ENCODE measurements at regions not wholly inside any gene's neighbourhood (a gene's known extent, or its start where the extent isn't known, plus 50 kb on each side); places are given as distances from the start of the nearest gene placed in this dataset.

DNA sequence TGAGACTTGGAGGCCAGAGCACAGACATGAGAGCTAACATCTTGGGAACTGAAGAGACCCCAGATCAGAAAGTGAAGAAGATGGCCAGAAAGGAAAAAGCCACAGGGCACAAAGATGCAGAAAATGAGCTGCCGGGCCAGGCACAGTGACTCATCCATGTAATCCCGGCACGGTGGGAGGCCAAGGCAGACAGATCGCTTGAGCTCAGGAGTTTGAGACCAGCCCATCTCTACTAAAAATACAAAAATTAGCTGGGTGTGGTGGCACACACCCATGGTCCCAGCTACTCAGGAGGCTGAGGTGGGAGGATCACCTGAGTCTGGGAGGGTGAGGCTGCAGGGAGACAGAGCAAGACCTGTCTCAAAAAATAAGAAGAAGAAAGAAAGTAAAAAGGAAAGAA lies 81.4 kb upstream of the MGMT start:
- H3K27ac Mint-ChIP-seq = no peak overlapping the region
- H3K27me3 Mint-ChIP-seq (ENCODE audit: low read depth, poor library complexity) = peaks cover 6% of the 10 kb centered on the region
- DNase-seq = no peak
- H3K36me3 Mint-ChIP-seq (ENCODE audit: low read depth) = no peaks in the 10 kb centered on the region
- H3K4me1 Mint-ChIP-seq = no peaks in the 10 kb centered on the region
- no peak overlapping the region for H3K4me3 Mint-ChIP-seq
- TF ChIP-seq, protein P1, sequence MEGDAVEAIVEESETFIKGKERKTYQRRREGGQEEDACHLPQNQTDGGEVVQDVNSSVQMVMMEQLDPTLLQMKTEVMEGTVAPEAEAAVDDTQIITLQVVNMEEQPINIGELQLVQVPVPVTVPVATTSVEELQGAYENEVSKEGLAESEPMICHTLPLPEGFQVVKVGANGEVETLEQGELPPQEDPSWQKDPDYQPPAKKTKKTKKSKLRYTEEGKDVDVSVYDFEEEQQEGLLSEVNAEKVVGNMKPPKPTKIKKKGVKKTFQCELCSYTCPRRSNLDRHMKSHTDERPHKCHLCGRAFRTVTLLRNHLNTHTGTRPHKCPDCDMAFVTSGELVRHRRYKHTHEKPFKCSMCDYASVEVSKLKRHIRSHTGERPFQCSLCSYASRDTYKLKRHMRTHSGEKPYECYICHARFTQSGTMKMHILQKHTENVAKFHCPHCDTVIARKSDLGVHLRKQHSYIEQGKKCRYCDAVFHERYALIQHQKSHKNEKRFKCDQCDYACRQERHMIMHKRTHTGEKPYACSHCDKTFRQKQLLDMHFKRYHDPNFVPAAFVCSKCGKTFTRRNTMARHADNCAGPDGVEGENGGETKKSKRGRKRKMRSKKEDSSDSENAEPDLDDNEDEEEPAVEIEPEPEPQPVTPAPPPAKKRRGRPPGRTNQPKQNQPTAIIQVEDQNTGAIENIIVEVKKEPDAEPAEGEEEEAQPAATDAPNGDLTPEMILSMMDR (IDR thresholded peaks at IDR 0.05) = no peak
- H3K9me3 Mint-ChIP-seq = no peaks in the 10 kb centered on the region

DNA sequence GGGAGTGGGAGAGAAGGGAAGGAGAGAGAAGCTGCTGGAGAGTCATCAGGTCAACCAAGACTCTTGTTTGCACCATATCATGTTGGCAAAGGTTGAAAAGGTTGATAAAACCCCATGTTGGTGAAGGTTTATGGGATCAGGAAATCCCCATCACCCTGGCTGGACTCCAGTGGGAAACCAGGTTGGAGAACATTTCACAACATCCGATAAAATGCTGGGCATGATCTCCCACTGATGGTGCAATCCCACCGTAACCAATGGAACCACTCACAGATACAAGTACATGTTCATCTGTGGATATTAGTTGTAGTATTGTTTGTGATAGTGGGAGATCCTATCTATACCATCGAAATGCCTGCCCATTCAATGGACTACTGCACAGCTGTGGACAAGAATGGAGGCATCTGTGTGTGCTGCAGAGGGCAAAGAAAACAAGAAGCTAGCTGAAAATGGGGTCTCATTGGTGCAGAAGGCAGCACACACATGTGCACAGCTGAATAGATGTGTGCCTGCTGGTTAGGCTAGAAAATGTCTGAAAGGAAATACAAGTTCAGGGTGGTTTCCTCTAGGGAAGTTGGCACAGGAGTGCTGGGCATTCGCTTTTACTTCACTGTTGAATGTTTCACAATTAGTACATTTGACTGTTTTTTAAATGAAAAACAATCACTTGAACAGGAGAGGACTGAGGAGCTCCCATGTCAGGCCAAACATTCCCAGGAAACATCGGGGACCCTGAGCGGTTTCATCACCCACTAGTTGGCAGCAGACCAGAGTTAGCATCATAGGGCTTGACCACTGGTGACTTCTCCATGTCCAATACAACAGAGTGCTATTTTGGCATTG lies 80.4 kb upstream of the MGMT start:
- no peaks in the 10 kb centered on the region for H3K9me3 Mint-ChIP-seq
- no peaks in the 10 kb centered on the region for H3K36me3 Mint-ChIP-seq (ENCODE audit: low read depth)
- TF ChIP-seq, protein P1 (IDR thresholded peaks at IDR 0.05) = no peak
- no peak for DNase-seq
- no peak overlapping the region for H3K27ac Mint-ChIP-seq
- H3K27me3 Mint-ChIP-seq (ENCODE audit: low read depth, poor library complexity) = peaks cover 6% of the 10 kb centered on the region
- no peak overlapping the region for H3K4me3 Mint-ChIP-seq
- no peaks in the 10 kb centered on the region for H3K4me1 Mint-ChIP-seq

DNA sequence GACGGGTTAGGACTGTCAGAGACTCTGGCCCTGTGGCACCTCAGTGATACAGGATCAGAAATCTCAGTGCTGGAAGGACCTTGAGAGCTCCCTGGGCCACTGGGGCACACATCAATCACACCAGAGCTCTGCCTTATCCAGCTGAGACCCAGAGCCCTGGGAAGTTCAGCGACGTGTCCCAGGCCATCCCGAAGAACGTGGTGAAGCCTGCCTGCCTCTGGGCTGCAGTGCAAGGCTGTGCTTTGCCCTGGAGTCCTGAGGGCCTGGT lies 79.8 kb upstream of the MGMT start:
- Mint-ChIP-seq H3K27ac (no peak overlapping the region), H3K4me1 (no peaks in the 10 kb centered on the region), H3K4me3 (no peak overlapping the region), H3K27me3 (ENCODE audit: low read depth, poor library complexity) (peaks cover 6% of the 10 kb centered on the region), H3K36me3 (ENCODE audit: low read depth) (no peaks in the 10 kb centered on the region), H3K9me3 (no peaks in the 10 kb centered on the region)
- TF ChIP-seq, protein P1 (IDR thresholded peaks at IDR 0.05) = no peak
- DNase-seq = no peak

DNA sequence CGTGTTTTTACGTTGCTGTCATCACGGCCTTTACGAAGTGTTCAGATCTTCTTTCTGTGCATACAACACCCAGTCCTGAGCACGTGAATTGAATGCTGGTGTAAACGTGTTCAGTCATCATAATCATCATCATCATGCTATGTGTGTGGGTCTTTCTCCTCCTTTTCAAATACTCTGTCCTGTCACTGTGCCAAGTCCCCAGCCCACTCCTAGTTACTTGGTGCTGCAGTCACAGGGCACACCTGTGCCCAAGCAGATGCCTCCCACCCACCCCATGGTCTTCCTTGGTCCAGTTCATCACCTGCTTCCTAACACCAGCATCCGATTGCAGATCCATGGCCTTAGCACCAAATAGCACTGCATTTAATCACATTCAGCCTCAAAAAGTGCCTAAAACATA lies 78.6 kb upstream of the MGMT start:
- Mint-ChIP-seq H3K27me3 (ENCODE audit: low read depth, poor library complexity) (peaks cover 6% of the 10 kb centered on the region), H3K27ac (no peak overlapping the region), H3K4me3 (no peak overlapping the region), H3K4me1 (no peaks in the 10 kb centered on the region), H3K9me3 (no peaks in the 10 kb centered on the region), H3K36me3 (ENCODE audit: low read depth) (no peaks in the 10 kb centered on the region)
- TF ChIP-seq, protein P1 (IDR thresholded peaks at IDR 0.05) = no peak
- no peak for DNase-seq

DNA sequence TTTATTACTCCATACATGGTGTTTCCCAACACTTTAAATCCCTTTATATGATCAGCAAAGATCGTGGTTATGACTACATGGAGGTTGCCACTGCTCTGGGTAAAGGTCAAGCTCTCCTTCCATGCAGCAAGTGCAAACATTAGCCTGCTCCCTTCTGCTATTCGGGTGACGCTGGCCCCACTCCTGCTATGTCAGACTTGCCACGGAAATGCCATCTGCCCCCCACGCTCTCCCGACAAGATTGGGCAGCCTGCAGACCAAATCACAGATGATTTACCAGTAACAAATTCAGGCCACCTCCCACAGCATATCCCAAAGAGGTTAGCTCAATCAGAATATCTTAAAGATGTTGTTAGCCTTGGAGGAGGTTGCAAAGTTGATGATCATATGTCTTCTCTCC lies 77.8 kb upstream of the MGMT start:
- no peak for DNase-seq
- peaks cover 6% of the 10 kb centered on the region for H3K27me3 Mint-ChIP-seq (ENCODE audit: low read depth, poor library complexity)
- TF ChIP-seq, protein P1 (IDR thresholded peaks at IDR 0.05) = no peak
- H3K27ac Mint-ChIP-seq = no peak overlapping the region
- H3K9me3 Mint-ChIP-seq = no peaks in the 10 kb centered on the region
- H3K4me1 Mint-ChIP-seq = no peaks in the 10 kb centered on the region
- H3K36me3 Mint-ChIP-seq (ENCODE audit: low read depth) = no peaks in the 10 kb centered on the region
- H3K4me3 Mint-ChIP-seq = no peak overlapping the region

DNA sequence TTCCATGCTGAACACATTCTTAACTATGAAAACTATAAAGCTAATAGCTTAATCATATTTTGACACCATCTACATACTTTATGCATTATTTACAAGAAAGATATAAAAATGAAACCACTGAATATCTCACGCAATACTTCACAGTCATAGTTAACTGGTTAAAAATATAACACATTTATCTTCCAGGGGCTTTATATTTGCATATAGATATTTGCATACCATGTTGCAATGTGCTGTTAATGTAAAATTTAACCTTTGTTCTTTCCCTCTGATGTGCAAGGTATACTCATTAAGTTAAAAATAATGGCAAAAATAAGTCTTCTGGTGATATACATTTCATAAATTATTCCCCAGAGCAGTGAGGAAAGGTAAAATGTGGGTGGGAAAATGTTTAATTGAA lies 76.9 kb upstream of the MGMT start:
- H3K9me3 Mint-ChIP-seq = no peaks in the 10 kb centered on the region
- no peaks in the 10 kb centered on the region for H3K4me1 Mint-ChIP-seq
- peaks cover 9% of the 10 kb centered on the region for H3K27me3 Mint-ChIP-seq (ENCODE audit: low read depth, poor library complexity)
- no peak overlapping the region for H3K27ac Mint-ChIP-seq
- no peaks in the 10 kb centered on the region for H3K36me3 Mint-ChIP-seq (ENCODE audit: low read depth)
- TF ChIP-seq, protein P1 (IDR thresholded peaks at IDR 0.05) = no peak
- H3K4me3 Mint-ChIP-seq = no peak overlapping the region
- no peak for DNase-seq
